Duodenal mucosa (tissue), 2 donors: ENCODE measurements at regions not wholly inside any gene's neighbourhood (a gene's known extent, or its start where the extent isn't known, plus 50 kb on each side); places are given as distances from the start of the nearest gene placed in this dataset.

Source experiments
- H3K27ac ChIP-seq: one replicate; pipeline ENCODE4 v1.7.0; 2013; ENCODE audit warnings: low read depth, low read length
- H3K27me3 ChIP-seq, 2 donors: one replicate each; pipeline ENCODE4 v1.7.0; 2013; ENCODE audit warnings: low read length in 2 of 2, control low read depth in 1 of 2; ENCODE audit not compliant: insufficient read depth in 2 of 2, control insufficient read depth in 1 of 2
- H3K36me3 ChIP-seq, 2 donors: one replicate each; pipeline ENCODE4 v1.7.0; 2013; ENCODE audit warnings: low read length in 2 of 2, control low read depth in 1 of 2; ENCODE audit not compliant: insufficient read depth in 2 of 2, control insufficient read depth in 1 of 2
- H3K4me1 ChIP-seq, 2 donors: one replicate each; pipeline ENCODE4 v1.7.0; 2013; ENCODE audit warnings: low read length in 2 of 2, control low read depth in 1 of 2; ENCODE audit not compliant: insufficient read depth in 2 of 2, control insufficient read depth in 1 of 2
- H3K4me3 ChIP-seq, 2 donors: one replicate each; pipeline ENCODE4 v1.7.0; 2013; ENCODE audit warnings: low read length in 2 of 2, low read depth in 1 of 2
- H3K9ac ChIP-seq, 2 donors: one replicate each; pipeline ENCODE4 v1.7.0; 2013; ENCODE audit warnings: low read length in 2 of 2, low read depth in 1 of 2
- H3K9me3 ChIP-seq, 2 donors: one replicate each; pipeline ENCODE4 v1.7.0; 2013; ENCODE audit warnings: low read length in 2 of 2, control low read depth in 1 of 2; ENCODE audit not compliant: control insufficient read depth in 1 of 2

GRCh38 chr3:6251612-6252400, 609.1 kb upstream of the GRM7 start:
- H3K9me3 ChIP-seq, result peaks cover 2 to 4% of the 10 kb centered on the region in 2 donors
- no peaks in the 10 kb centered on the region for H3K27me3 ChIP-seq
- no peak overlapping the region for H3K27ac ChIP-seq
- no peaks in the 10 kb centered on the region for H3K36me3 ChIP-seq
- H3K4me3 ChIP-seq, result no peak overlapping the region
- H3K9ac ChIP-seq, result no peak overlapping the region
- H3K4me1 ChIP-seq, result no peaks in the 10 kb centered on the region

GRCh38 chr3:6254490-6254889, 606.4 kb upstream of the GRM7 start:
- Histone ChIP-seq H3K27me3 (no peaks in the 10 kb centered on the region), H3K4me3 (no peak overlapping the region), H3K9ac (no peak overlapping the region), H3K4me1 (no peaks in the 10 kb centered on the region), H3K27ac (no peak overlapping the region), H3K9me3 (peaks cover 2 to 4% of the 10 kb centered on the region in 2 donors), H3K36me3 (no peaks in the 10 kb centered on the region)

- Histone ChIP-seq H3K27me3 (no peaks in the 10 kb centered on the region), H3K9ac (no peak overlapping the region), H3K36me3 (no peaks in the 10 kb centered on the region), H3K27ac (no peak overlapping the region), H3K4me3 (no peak overlapping the region), H3K9me3 (peaks cover 2 to 4% of the 10 kb centered on the region in 2 donors), H3K4me1 (no peaks in the 10 kb centered on the region)
These were observed 605.7 kb upstream of the GRM7 start for GRCh38 chr3:6255229-6255628.

GRCh38 chr3:6260551-6261191, 600.2 kb upstream of the GRM7 start:
- Histone ChIP-seq H3K9ac (no peak overlapping the region), H3K27me3 (no peaks in the 10 kb centered on the region), H3K27ac (no peak overlapping the region), H3K9me3 (no peaks in the 10 kb centered on the region), H3K4me1 (no peaks in the 10 kb centered on the region), H3K36me3 (no peaks in the 10 kb centered on the region), H3K4me3 (no peak overlapping the region)

- Histone ChIP-seq H3K27me3 (no peaks in the 10 kb centered on the region), H3K4me3 (no peak overlapping the region), H3K9me3 (no peaks in the 10 kb centered on the region), H3K9ac (no peak overlapping the region), H3K4me1 (no peaks in the 10 kb centered on the region), H3K27ac (no peak overlapping the region), H3K36me3 (no peaks in the 10 kb centered on the region)
These were observed 598.9 kb upstream of the GRM7 start for GRCh38 chr3:6262010-6262409.

- H3K9me3 ChIP-seq, result no peaks in the 10 kb centered on the region
These were observed 596.9 kb upstream of the GRM7 start for GRCh38 chr3:6264036-6264435.

GRCh38 chr3:6264906-6265305, 596.0 kb upstream of the GRM7 start:
- no peak overlapping the region for H3K4me3 ChIP-seq
- no peaks in the 10 kb centered on the region for H3K4me1 ChIP-seq
- no peaks in the 10 kb centered on the region for H3K36me3 ChIP-seq
- H3K9ac ChIP-seq, result no peak overlapping the region
- H3K27ac ChIP-seq, result no peak overlapping the region
- no peaks in the 10 kb centered on the region for H3K9me3 ChIP-seq
- no peaks in the 10 kb centered on the region for H3K27me3 ChIP-seq

More at GRCh38 chr3:6264036-6264435, 596.9 kb upstream of the GRM7 start:
- no peak overlapping the region for H3K9ac ChIP-seq
- H3K27ac ChIP-seq, result no peak overlapping the region
- H3K4me3 ChIP-seq, result no peak overlapping the region
- H3K36me3 ChIP-seq, result no peaks in the 10 kb centered on the region
- H3K4me1 ChIP-seq, result no peaks in the 10 kb centered on the region
- H3K27me3 ChIP-seq, result no peaks in the 10 kb centered on the region

GRCh38 chr3:6266135-6266534, 594.8 kb upstream of the GRM7 start:
- no peaks in the 10 kb centered on the region for H3K9me3 ChIP-seq
- H3K4me1 ChIP-seq, result no peaks in the 10 kb centered on the region
- H3K9ac ChIP-seq, result no peak overlapping the region
- no peak overlapping the region for H3K27ac ChIP-seq
- no peaks in the 10 kb centered on the region for H3K36me3 ChIP-seq
- no peak overlapping the region for H3K4me3 ChIP-seq
- H3K27me3 ChIP-seq, result no peaks in the 10 kb centered on the region

GRCh38 chr3:6273878-6274277, 587.0 kb upstream of the GRM7 start:
- no peaks in the 10 kb centered on the region for H3K4me1 ChIP-seq
- H3K36me3 ChIP-seq, result no peaks in the 10 kb centered on the region
- H3K9ac ChIP-seq, result no peak overlapping the region
- H3K27ac ChIP-seq, result no peak overlapping the region
- no peaks in the 10 kb centered on the region for H3K27me3 ChIP-seq
- H3K4me3 ChIP-seq, result no peak overlapping the region
- H3K9me3 ChIP-seq, result no peaks in the 10 kb centered on the region

GRCh38 chr3:6281662-6282061, 579.3 kb upstream of the GRM7 start:
- Histone ChIP-seq H3K27me3 (no peaks in the 10 kb centered on the region), H3K4me3 (no peak overlapping the region), H3K4me1 (no peaks in the 10 kb centered on the region), H3K27ac (no peak overlapping the region), H3K9me3 (no peaks in the 10 kb centered on the region), H3K36me3 (no peaks in the 10 kb centered on the region), H3K9ac (no peak overlapping the region)
